Activated CD4-positive, alpha-beta T cell treated with anti-CD3 and anti-CD28 coated beads for 36 hours (primary cell): ENCODE measurements at regions not wholly inside any gene's neighbourhood (a gene's known extent, or its start where the extent isn't known, plus 50 kb on each side); places are given as distances from the start of the nearest gene placed in this dataset.

ENCODE experiments used
- ATAC-seq: fragments of 200-7000 bp; cut with Tn5 transposase; one replicate; pipeline ENCODE4 v1.10.0; 2021; ENCODE audit warnings: mild to moderate bottlenecking, moderate library complexity
- CTCF ChIA-PET: fragments of 350-600 bp; sonication (Branson Sonifier 250); formaldehyde crosslinking; loops from one replicate; lab custom pipeline; 2021; ENCODE audit warnings: antibody characterized with exemption; lab: Charles Lee
- POLR2A ChIA-PET: fragments of 350-600 bp; sonication (Branson Sonifier 250); formaldehyde crosslinking; loops from one replicate; lab custom pipeline; 2021; ENCODE audit warnings: antibody characterized with exemption, inconsistent platforms; lab: Charles Lee
- DNase-seq: peaks from one replicate; pipeline ENCODE4 v3.0.0-alpha.2; 2020
- H3K27ac Mint-ChIP-seq: one replicate; pipeline ENCODE4 v1.8.0; 2021; ENCODE audit warnings: mixed read lengths
- H3K27me3 Mint-ChIP-seq: one replicate; pipeline ENCODE4 v1.8.0; 2021; ENCODE audit warnings: mixed read lengths
- H3K36me3 Mint-ChIP-seq: one replicate; pipeline ENCODE4 v1.8.0; 2021; ENCODE audit warnings: low read depth, mixed read lengths
- H3K4me1 Mint-ChIP-seq: one replicate; pipeline ENCODE4 v1.8.0; 2021; ENCODE audit warnings: mixed read lengths
- H3K4me3 Mint-ChIP-seq: one replicate; pipeline ENCODE4 v1.8.0; 2021; ENCODE audit warnings: mild to moderate bottlenecking, moderate library complexity, mixed read lengths
- H3K9me3 Mint-ChIP-seq: one replicate; pipeline ENCODE4 v1.8.0; 2021; ENCODE audit warnings: low read depth, mixed read lengths
- intact Hi-C, 2 experiments: fragments of 100-400 bp; cut with DNase I in 1 of 2; cut with micrococcal nuclease in 1 of 2; formaldehyde crosslinking; loops; one replicate each; pipeline versions ENCODE4 v1.14.2 to v1.15.1; 2022 to 2024; cut with DNase I, micrococcal nuclease

GRCh38 chr12:116346741-116347140, 69.2 kb upstream of the MED13L start:
- Mint-ChIP-seq H3K9me3 (peaks cover 3% of the 10 kb centered on the region), H3K27ac (no peak overlapping the region), H3K4me3 (no peak overlapping the region), H3K36me3 (no peaks in the 10 kb centered on the region), H3K4me1 (no peaks in the 10 kb centered on the region), H3K27me3 (peaks cover 2% of the 10 kb centered on the region)
- POLR2A ChIA-PET, result no interaction called here
- CTCF ChIA-PET, result interaction anchor here (0.7 kb wide), 1 partner anchor 376 kb away, joined by 5 read pairs; no protein-coding TSS in a partner anchor
- ATAC-seq (no peak), DNase-seq (no peak)
- intact Hi-C loops, result no loop called here

GRCh38 chr12:116347265-116347664, 69.8 kb upstream of the MED13L start:
- ATAC-seq, result no peak
- ChIA-PET CTCF (interaction anchor here (0.7 kb wide), 1 partner anchor 377 kb away, joined by 5 read pairs; no protein-coding TSS in a partner anchor), POLR2A (no interaction called here)
- H3K4me3 Mint-ChIP-seq, result no peak overlapping the region
- no peak for DNase-seq
- peaks cover 3% of the 10 kb centered on the region for H3K9me3 Mint-ChIP-seq
- H3K36me3 Mint-ChIP-seq, result no peaks in the 10 kb centered on the region
- no peak overlapping the region for H3K27ac Mint-ChIP-seq
- peaks cover 2% of the 10 kb centered on the region for H3K27me3 Mint-ChIP-seq
- intact Hi-C loops, result no loop called here
- no peaks in the 10 kb centered on the region for H3K4me1 Mint-ChIP-seq

- Mint-ChIP-seq H3K4me1 (no peaks in the 10 kb centered on the region), H3K27me3 (no peaks in the 10 kb centered on the region), H3K4me3 (no peak overlapping the region), H3K27ac (no peak overlapping the region), H3K36me3 (no peaks in the 10 kb centered on the region), H3K9me3 (no peaks in the 10 kb centered on the region)
- DNase-seq, result no peak
- CTCF ChIA-PET, result interaction anchor here (1.2 kb wide), 1 partner anchor 15 kb away, joined by 3 read pairs; no protein-coding TSS in a partner anchor
- intact Hi-C loops, result no loop called here
- ATAC-seq, result no peak
- POLR2A ChIA-PET, result no interaction called here
Observed at GRCh38 chr12:116352315-116352835, 74.9 kb upstream of the MED13L start.

- no peak for ATAC-seq
- DNase-seq, result no peak
- H3K9me3 Mint-ChIP-seq, result no peaks in the 10 kb centered on the region
- intact Hi-C loops, result no loop called here
- POLR2A ChIA-PET, result no interaction called here
- no peaks in the 10 kb centered on the region for H3K27me3 Mint-ChIP-seq
- CTCF ChIA-PET, result interaction anchor here (0.6 to 1.1 kb wide), 2 partner anchors 195 to 355 kb away, joined by 3 read pairs; no protein-coding TSS in a partner anchor
- peaks cover 6% of the 10 kb centered on the region for H3K4me1 Mint-ChIP-seq
- no peak overlapping the region for H3K4me3 Mint-ChIP-seq
- H3K36me3 Mint-ChIP-seq, result no peaks in the 10 kb centered on the region
- H3K27ac Mint-ChIP-seq, result no peak overlapping the region
Observed at GRCh38 chr12:116353958-116354357, 76.5 kb upstream of the MED13L start.

- ChIA-PET POLR2A (no interaction called here), CTCF (interaction anchor here (0.6 to 1.1 kb wide), 2 partner anchors 195 to 355 kb away, joined by 3 read pairs; no protein-coding TSS in a partner anchor)
- intact Hi-C loops, result no loop called here
- no peak overlapping the region for H3K4me3 Mint-ChIP-seq
- H3K27ac Mint-ChIP-seq, result no peak overlapping the region
- DNase-seq (no peak), ATAC-seq (no peak)
- no peaks in the 10 kb centered on the region for H3K9me3 Mint-ChIP-seq
- no peaks in the 10 kb centered on the region for H3K27me3 Mint-ChIP-seq
- H3K4me1 Mint-ChIP-seq, result peaks cover 12% of the 10 kb centered on the region
- H3K36me3 Mint-ChIP-seq, result no peaks in the 10 kb centered on the region
Observed at GRCh38 chr12:116354534-116354933, 77.0 kb upstream of the MED13L start.

- ChIA-PET CTCF (interaction anchor here (1.1 kb wide), 1 partner anchor 354 kb away, joined by 3 read pairs; no protein-coding TSS in a partner anchor), POLR2A (no interaction called here)
- ATAC-seq (no peak), DNase-seq (no peak)
- H3K9me3 Mint-ChIP-seq, result no peaks in the 10 kb centered on the region
- H3K4me1 Mint-ChIP-seq, result peaks cover 16% of the 10 kb centered on the region
- no peaks in the 10 kb centered on the region for H3K36me3 Mint-ChIP-seq
- intact Hi-C loops, result no loop called here
- no peaks in the 10 kb centered on the region for H3K27me3 Mint-ChIP-seq
- H3K4me3 Mint-ChIP-seq, result no peak overlapping the region
- H3K27ac Mint-ChIP-seq, result no peak overlapping the region
Observed at GRCh38 chr12:116354950-116355783, 77.7 kb upstream of the MED13L start.

- H3K27me3 Mint-ChIP-seq, result no peaks in the 10 kb centered on the region
- intact Hi-C loops, result loop anchor here in 1 of 2 experiments (2.0 kb wide), 1 partner anchor 38 kb away; no protein-coding TSS in a partner anchor
- no peaks in the 10 kb centered on the region for H3K36me3 Mint-ChIP-seq
- CTCF ChIA-PET, result interaction anchor here (1.1 kb wide), 1 partner anchor 360 kb away, joined by 3 read pairs; no protein-coding TSS in a partner anchor
- ATAC-seq (peak; percentile 9), DNase-seq (no peak)
- no peaks in the 10 kb centered on the region for H3K9me3 Mint-ChIP-seq
- peak overlapping the region; percentile 77 for H3K27ac Mint-ChIP-seq
- peak overlapping the region; percentile 69 for H3K4me3 Mint-ChIP-seq
- POLR2A ChIA-PET, result no interaction called here
- peaks cover 27% of the 10 kb centered on the region for H3K4me1 Mint-ChIP-seq
Observed at GRCh38 chr12:116358536-116358892, 81.0 kb upstream of the MED13L start.

- ATAC-seq (peak; percentile 67), DNase-seq (peak; percentile 76)
- Mint-ChIP-seq H3K4me1 (peaks cover 27% of the 10 kb centered on the region), H3K4me3 (peak overlapping the region; percentile 69), H3K36me3 (no peaks in the 10 kb centered on the region), H3K27me3 (no peaks in the 10 kb centered on the region), H3K9me3 (no peaks in the 10 kb centered on the region), H3K27ac (peak overlapping the region; percentile 90)
- intact Hi-C loops, result loop anchor here (1.0 to 2.0 kb wide), 3 partner anchors 35 to 82 kb away; partner anchors contain the start of gene MED13L (in 1 of the 2)
- CTCF ChIA-PET, result interaction anchor here (0.6 to 0.7 kb wide), 4 partner anchors 20 to 421 kb away, joined by 3 to 5 read pairs (median 4); no protein-coding TSS in a partner anchor
- POLR2A ChIA-PET, result no interaction called here
Observed at GRCh38 chr12:116358893-116359761, 81.6 kb upstream of the MED13L start.

- H3K36me3 Mint-ChIP-seq, result no peaks in the 10 kb centered on the region
- H3K4me3 Mint-ChIP-seq, result no peak overlapping the region
- no peaks in the 10 kb centered on the region for H3K9me3 Mint-ChIP-seq
- intact Hi-C loops, result no loop called here
- DNase-seq (peak; percentile 63), ATAC-seq (peak; percentile 69)
- H3K27me3 Mint-ChIP-seq, result no peaks in the 10 kb centered on the region
- CTCF ChIA-PET, result no interaction called here
- H3K27ac Mint-ChIP-seq, result no peak overlapping the region
- peaks cover 27% of the 10 kb centered on the region for H3K4me1 Mint-ChIP-seq
- POLR2A ChIA-PET, result no interaction called here
Observed at GRCh38 chr12:116360579-116361413, 83.3 kb upstream of the MED13L start.

GRCh38 chr12:116361414-116362223, 84.1 kb upstream of the MED13L start:
- H3K27me3 Mint-ChIP-seq, result no peaks in the 10 kb centered on the region
- H3K9me3 Mint-ChIP-seq, result no peaks in the 10 kb centered on the region
- ChIA-PET CTCF (no interaction called here), POLR2A (no interaction called here)
- peak; percentile 23 for DNase-seq
- peaks cover 27% of the 10 kb centered on the region for H3K4me1 Mint-ChIP-seq
- H3K4me3 Mint-ChIP-seq, result no peak overlapping the region
- H3K36me3 Mint-ChIP-seq, result no peaks in the 10 kb centered on the region
- ATAC-seq, result no peak
- intact Hi-C loops, result no loop called here
- H3K27ac Mint-ChIP-seq, result no peak overlapping the region
